Type B pancreatic cell (in vitro differentiated cells): ENCODE measurements at regions not wholly inside any gene's neighbourhood (a gene's known extent, or its start where the extent isn't known, plus 50 kb on each side); places are given as distances from the start of the nearest gene placed in this dataset.

Experiments
- DNase-seq: peaks from one replicate; pipeline ENCODE4 v3.0.0; 2021; ENCODE audit warnings: mixed read lengths; ENCODE audit not compliant: unreplicated experiment; ENCODE audit errors: extremely low spot score
- H3K27ac Mint-ChIP-seq: 2 replicates; pipeline ENCODE4 v1.8.0; 2021; ENCODE audit warnings: mild to moderate bottlenecking, mixed read lengths
- H3K27me3 Mint-ChIP-seq: 2 replicates; pipeline ENCODE4 v1.8.0; 2021; ENCODE audit warnings: mixed read lengths
- H3K36me3 Mint-ChIP-seq: 2 replicates; pipeline ENCODE4 v1.8.0; 2021; ENCODE audit warnings: mixed read lengths
- H3K4me1 Mint-ChIP-seq: one replicate; pipeline ENCODE4 v1.8.0; 2021; ENCODE audit warnings: mixed read lengths; ENCODE audit not compliant: unreplicated experiment
- H3K4me3 Mint-ChIP-seq: 2 replicates; pipeline ENCODE4 v1.8.0; 2021; ENCODE audit warnings: mild to moderate bottlenecking, mixed read lengths
- H3K9me3 Mint-ChIP-seq: 2 replicates; pipeline ENCODE4 v1.8.0; 2021; ENCODE audit warnings: mixed read lengths
- TF ChIP-seq, protein P1 (sequence below): fragments of 200-600 bp; sonication (generic); conservative IDR thresholded peaks from 2 replicates; pipeline ENCODE4 v1.5.0; 2021; ENCODE audit warnings: antibody characterized with exemption, mild to moderate bottlenecking

DNA sequence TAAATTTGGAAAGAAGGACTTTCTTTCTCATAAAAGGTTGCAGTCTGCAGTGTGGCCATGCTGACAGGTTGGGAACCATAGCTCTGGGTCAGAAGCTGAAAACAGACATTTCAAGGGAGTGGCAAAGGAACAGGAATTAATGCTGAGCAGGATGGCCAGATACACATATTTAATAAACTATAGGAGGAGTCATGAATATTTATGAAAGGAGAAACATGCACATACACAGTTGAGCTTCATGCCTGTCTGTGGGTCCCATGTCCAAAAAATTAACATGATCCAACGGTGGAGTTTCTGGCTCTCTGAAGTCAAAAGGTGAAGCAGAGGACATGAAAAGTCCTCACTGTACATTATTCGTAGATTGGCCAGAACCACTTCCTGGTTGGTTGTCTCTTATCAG lies 2556.0 kb downstream of the PCDH9 start:
- TF ChIP-seq, protein P1, sequence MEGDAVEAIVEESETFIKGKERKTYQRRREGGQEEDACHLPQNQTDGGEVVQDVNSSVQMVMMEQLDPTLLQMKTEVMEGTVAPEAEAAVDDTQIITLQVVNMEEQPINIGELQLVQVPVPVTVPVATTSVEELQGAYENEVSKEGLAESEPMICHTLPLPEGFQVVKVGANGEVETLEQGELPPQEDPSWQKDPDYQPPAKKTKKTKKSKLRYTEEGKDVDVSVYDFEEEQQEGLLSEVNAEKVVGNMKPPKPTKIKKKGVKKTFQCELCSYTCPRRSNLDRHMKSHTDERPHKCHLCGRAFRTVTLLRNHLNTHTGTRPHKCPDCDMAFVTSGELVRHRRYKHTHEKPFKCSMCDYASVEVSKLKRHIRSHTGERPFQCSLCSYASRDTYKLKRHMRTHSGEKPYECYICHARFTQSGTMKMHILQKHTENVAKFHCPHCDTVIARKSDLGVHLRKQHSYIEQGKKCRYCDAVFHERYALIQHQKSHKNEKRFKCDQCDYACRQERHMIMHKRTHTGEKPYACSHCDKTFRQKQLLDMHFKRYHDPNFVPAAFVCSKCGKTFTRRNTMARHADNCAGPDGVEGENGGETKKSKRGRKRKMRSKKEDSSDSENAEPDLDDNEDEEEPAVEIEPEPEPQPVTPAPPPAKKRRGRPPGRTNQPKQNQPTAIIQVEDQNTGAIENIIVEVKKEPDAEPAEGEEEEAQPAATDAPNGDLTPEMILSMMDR = no peak
- no peak for DNase-seq
- Mint-ChIP-seq H3K27ac (no peak overlapping the region), H3K4me3 (no peak overlapping the region), H3K36me3 (no peaks in the 10 kb centered on the region), H3K27me3 (no peaks in the 10 kb centered on the region), H3K4me1 (no peaks in the 10 kb centered on the region), H3K9me3 (no peaks in the 10 kb centered on the region)

DNA sequence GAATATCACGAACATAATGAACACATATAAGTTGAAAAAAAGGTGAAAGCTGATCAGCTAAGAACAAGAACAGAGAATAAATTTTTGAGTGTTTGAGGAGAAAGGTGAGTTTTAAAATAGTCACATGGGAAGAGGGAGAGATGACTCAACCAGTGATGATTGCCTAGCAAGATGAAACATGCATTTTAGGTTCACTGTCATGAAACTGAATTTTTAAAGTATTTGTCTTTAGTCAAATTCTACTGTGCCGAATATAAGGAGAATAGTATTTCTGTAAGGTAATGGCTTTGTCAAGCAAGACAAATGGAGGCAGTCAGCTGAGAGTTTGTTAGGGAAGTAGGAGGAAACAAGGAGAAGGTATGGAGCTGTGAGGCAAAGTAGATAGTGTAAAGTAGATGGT lies 2557.4 kb downstream of the PCDH9 start:
- Mint-ChIP-seq H3K4me1 (no peaks in the 10 kb centered on the region), H3K9me3 (no peaks in the 10 kb centered on the region), H3K27me3 (no peaks in the 10 kb centered on the region), H3K4me3 (no peak overlapping the region), H3K27ac (no peak overlapping the region), H3K36me3 (no peaks in the 10 kb centered on the region)
- no peak for DNase-seq
- TF ChIP-seq, protein P1 = no peak

DNA sequence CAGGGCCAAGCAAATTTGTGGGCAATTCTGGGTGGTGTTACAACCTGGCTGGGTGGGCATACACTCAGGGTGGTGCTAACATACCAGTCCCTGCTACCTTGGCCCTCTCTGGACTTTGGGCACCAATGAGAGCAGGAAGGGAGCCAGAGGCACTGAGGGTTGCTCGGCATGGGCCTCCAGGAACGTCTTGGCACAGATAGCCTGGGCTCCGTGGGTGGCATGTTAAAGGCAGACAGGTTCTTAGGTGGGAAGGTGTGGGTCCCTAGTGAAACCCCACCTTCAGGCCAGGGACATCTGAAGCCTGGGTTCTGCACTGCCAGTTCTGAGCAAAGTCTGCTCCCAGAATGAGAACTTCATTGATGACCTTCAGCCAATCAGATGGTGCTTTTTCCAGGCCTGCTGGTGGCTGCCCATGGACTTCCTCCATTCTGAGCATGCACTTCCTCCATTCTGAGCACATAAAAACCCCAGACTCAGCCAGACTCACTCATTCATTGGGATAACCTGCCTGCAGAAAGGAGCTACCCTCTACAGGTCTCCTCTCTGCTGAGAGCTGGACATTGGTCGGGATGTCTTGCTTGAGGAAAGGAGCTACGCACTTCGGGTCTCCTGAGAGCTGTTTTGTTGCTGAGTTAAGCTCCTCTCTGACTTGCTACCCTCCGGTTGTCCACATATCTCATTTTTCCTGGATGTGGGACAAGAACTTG lies 2567.1 kb downstream of the PCDH9 start:
- Mint-ChIP-seq H3K27ac (no peak overlapping the region), H3K9me3 (no peaks in the 10 kb centered on the region), H3K4me3 (no peak overlapping the region), H3K4me1 (no peaks in the 10 kb centered on the region), H3K27me3 (no peaks in the 10 kb centered on the region), H3K36me3 (no peaks in the 10 kb centered on the region)
- no peak for DNase-seq
- TF ChIP-seq, protein P1 = no peak

DNA sequence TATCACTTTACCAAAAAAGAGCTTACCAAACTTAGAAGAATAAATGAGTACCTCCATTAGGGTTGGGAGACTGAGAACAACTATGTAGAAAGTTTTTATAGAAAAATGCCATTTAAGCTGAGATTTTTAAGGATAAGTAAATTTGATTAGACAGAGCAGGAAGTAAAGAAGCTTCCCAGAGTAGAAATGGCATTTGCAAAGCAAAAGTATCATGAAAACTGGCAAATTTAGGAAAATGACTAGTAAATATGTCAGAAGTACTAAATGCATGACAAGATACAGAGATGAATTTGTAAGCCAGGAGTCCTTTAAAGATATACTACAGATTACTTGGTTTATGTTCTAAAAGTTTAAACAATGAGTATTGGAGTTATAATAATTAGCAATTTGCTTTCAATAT lies 2581.8 kb downstream of the PCDH9 start:
- Mint-ChIP-seq H3K9me3 (no peaks in the 10 kb centered on the region), H3K27ac (no peak overlapping the region), H3K36me3 (no peaks in the 10 kb centered on the region), H3K27me3 (no peaks in the 10 kb centered on the region), H3K4me1 (peaks cover 4% of the 10 kb centered on the region), H3K4me3 (no peak overlapping the region)
- TF ChIP-seq, protein P1 = no peak
- no peak for DNase-seq

DNA sequence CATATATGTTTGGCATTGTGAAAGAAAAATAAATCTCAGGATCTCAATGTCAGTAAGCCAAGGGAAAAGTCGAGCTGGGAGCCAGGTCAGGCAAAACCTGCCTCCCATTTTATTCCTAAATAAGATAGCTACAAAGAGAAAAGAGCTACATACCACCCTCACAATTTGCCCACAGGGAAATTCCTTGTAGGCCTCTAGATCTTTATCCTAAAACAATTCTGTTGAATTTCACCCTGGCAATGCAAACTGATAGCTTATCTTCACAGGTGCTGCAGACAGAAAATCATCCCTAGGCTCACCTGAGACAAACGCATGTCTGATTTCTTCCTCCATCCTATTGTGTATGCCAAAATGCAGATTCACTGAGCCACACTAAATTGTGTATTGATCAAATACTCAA lies 2587.1 kb downstream of the PCDH9 start:
- H3K9me3 Mint-ChIP-seq = peaks cover 8% of the 10 kb centered on the region
- H3K4me1 Mint-ChIP-seq = peaks cover 4% of the 10 kb centered on the region
- H3K27ac Mint-ChIP-seq = no peak overlapping the region
- H3K27me3 Mint-ChIP-seq = no peaks in the 10 kb centered on the region
- H3K36me3 Mint-ChIP-seq = no peaks in the 10 kb centered on the region
- H3K4me3 Mint-ChIP-seq = no peak overlapping the region
- DNase-seq = no peak
- TF ChIP-seq, protein P1 = no peak

DNA sequence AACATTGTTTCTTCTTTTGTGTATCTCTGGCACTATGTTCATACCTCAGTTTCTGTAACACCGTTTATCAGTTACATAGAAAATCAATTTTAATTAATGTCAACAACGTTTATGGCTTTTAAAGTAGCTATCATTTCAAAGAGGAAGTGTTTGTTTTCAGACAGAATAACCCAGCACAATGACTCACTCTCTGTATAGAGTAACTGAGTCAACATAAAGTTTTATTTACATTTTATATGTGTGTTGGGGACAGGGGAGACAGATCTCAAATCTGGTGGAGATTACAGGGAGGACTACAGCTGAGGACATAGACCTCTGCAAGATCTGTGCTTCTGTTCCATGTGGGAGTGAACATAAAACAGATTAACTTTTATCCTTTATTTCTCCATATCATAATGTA lies 2590.1 kb downstream of the PCDH9 start:
- no peak for DNase-seq
- H3K27ac Mint-ChIP-seq = no peak overlapping the region
- no peak overlapping the region for H3K4me3 Mint-ChIP-seq
- TF ChIP-seq, protein P1 = no peak
- peaks cover 4% of the 10 kb centered on the region for H3K4me1 Mint-ChIP-seq
- peaks cover 8% of the 10 kb centered on the region for H3K9me3 Mint-ChIP-seq
- no peaks in the 10 kb centered on the region for H3K36me3 Mint-ChIP-seq
- H3K27me3 Mint-ChIP-seq = no peaks in the 10 kb centered on the region
